ENCODE measurements at regions not wholly inside any gene's neighbourhood (a gene's known extent, or its start where the extent isn't known, plus 50 kb on each side); places are given as distances from the start of the nearest gene placed in this dataset.
A peak's percentile ranks its signal among the peaks of the same experiment; 100 is the strongest.
"Not testable (repeated sequence)": the region's sequence is repeated elsewhere in the genome, so short reads cannot be mapped to it uniquely, and the experiment has no call there.

GRCh38 chr3:170814822-170815221 lies 55.2 kb downstream of the RPL22L1 start:
- no peak for DNase-seq
- Mint-ChIP-seq H3K27me3 (peaks cover 5% of the 10 kb centered on the region), H3K36me3 (ENCODE audit: low read depth) (no peaks in the 10 kb centered on the region), H3K27ac (no peak overlapping the region), H3K4me3 (no peak overlapping the region), H3K4me1 (peaks cover 4% of the 10 kb centered on the region), H3K9me3 (no peaks in the 10 kb centered on the region)
- POLR2A ChIA-PET = no interaction called here
- CTCF ChIA-PET = no interaction called here

DNA sequence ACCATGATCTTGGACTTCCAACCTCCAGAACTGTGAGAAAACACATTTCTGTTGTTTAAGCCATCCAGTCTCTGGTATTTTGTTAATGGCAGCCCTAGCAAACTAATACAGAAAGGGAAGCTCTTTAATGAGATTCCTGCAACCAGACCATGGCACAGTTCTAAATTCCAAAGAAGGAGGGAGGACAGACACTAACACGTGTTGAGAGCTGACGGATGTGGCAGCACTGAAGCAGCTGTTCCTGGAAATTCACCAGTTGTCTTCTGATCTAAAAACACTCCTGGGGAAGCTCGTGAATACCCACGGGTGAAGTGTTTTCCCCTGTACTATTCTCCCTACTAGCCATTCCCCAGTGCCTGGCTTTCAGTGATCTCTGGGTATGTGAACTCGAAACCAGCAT lies 56.7 kb downstream of the RPL22L1 start:
- Mint-ChIP-seq H3K9me3 (no peaks in the 10 kb centered on the region), H3K4me3 (no peak overlapping the region), H3K27me3 (peaks cover 5% of the 10 kb centered on the region), H3K27ac (no peak overlapping the region), H3K4me1 (peaks cover 4% of the 10 kb centered on the region), H3K36me3 (ENCODE audit: low read depth) (no peaks in the 10 kb centered on the region)
- ChIA-PET CTCF (interaction anchor here (1.2 to 5.6 kb wide), 5 partner anchors 11 to 435 kb away, joined by 3 to 120 read pairs (median 14); no protein-coding TSS in a partner anchor), POLR2A (interaction anchor here (1.0 kb wide), 1 partner anchor 57 kb away, joined by 3 read pairs; the partner anchor contains the start of gene RPL22L1)
- no peak for DNase-seq

DNA sequence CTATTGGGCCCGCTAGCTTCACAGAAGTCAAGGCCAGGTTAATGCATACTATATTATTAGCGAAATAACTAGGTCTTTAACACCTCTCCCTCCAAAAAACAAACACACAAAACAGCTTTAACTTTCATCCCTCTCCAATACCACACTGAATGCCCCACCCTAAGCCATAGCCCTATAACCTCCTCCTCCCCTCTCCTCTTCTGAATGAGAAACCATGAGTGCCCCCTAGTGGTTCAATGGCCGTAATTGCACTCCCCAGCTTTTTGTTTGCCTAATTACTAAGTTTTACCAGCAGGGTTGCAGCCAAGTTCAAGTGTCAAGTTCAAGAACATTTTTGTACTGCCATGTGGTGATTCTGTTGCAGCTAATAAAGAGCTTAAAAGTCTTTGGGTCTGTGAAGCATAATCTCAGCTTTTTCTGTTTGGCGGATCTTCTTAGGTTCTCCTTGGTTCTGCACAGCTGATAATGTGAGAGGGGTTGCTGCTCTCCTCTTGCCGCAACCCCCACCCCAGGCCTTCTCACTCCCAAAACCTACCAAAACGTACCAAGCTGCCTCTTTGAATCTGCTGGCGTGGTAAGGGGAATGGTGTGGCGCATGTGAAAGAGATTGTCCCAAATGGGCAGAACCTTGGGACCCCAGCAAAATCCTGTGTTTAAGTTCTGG lies 57.9 kb downstream of the RPL22L1 start:
- ChIA-PET CTCF (interaction anchor here (0.5 to 5.6 kb wide), 39 partner anchors 10 to 1049 kb away, joined by 3 to 120 read pairs (median 3); partner anchors contain the start of genes ACTRT3 and RPL22L1), POLR2A (interaction anchor here (1.0 to 1.9 kb wide), 2 partner anchors 58 kb away, joined by 3 to 6 read pairs; partner anchors contain the start of gene RPL22L1)
- H3K27ac Mint-ChIP-seq = no peak overlapping the region
- no peaks in the 10 kb centered on the region for H3K36me3 Mint-ChIP-seq (ENCODE audit: low read depth)
- H3K4me1 Mint-ChIP-seq = peaks cover 4% of the 10 kb centered on the region
- H3K4me3 Mint-ChIP-seq = no peak overlapping the region
- peaks cover 5% of the 10 kb centered on the region for H3K27me3 Mint-ChIP-seq
- DNase-seq = peak; percentile 68
- H3K9me3 Mint-ChIP-seq = no peaks in the 10 kb centered on the region

DNA sequence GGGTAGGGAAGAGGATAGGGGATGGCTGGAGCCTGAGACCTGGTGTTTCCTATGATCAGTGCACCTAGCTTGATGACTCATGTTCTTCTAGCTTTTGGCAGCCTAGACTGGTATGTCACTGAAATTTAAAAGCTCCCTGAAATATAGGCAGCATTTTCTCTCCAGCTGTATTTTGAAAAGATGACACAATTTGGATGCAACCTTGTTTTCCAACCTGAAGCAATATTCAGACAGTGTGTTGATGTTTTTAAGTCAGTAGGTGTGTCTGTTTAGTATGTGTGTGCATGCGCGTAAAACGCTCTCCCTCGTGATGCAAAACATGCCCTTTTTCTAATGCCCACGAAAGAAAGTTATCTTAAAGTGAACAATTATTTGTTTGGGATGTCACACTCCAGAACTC lies 58.5 kb downstream of the RPL22L1 start:
- ChIA-PET CTCF (interaction anchor here (0.5 to 5.6 kb wide), 37 partner anchors 9 to 1049 kb away, joined by 3 to 120 read pairs (median 3); partner anchors contain the start of genes ACTRT3 and RPL22L1), POLR2A (interaction anchor here (1.9 kb wide), 1 partner anchor 58 kb away, joined by 6 read pairs; the partner anchor contains the start of gene RPL22L1)
- DNase-seq = no peak
- H3K4me3 Mint-ChIP-seq = no peak overlapping the region
- H3K36me3 Mint-ChIP-seq (ENCODE audit: low read depth) = no peaks in the 10 kb centered on the region
- H3K9me3 Mint-ChIP-seq = no peaks in the 10 kb centered on the region
- H3K4me1 Mint-ChIP-seq = peaks cover 4% of the 10 kb centered on the region
- no peak overlapping the region for H3K27ac Mint-ChIP-seq
- peaks cover 5% of the 10 kb centered on the region for H3K27me3 Mint-ChIP-seq

DNA sequence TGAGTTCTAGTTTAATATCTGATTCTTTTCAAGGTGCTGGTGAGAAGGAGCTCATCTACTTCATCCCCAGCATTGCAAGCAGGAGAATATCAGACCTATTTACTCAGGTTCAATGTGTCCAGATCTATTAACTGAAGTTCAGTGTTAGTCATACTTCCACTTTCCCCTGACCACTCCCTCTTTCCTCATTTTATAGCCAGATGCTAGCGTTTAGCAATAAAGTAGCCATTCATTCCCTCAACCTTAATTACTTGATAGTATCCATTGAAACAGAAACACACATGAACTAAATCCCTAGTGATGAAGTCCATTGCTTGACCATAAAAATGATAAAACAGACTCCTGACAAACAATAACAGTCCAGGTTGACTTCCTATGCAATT lies 60.0 kb downstream of the RPL22L1 start:
- DNase-seq = no peak
- H3K27ac Mint-ChIP-seq = no peak overlapping the region
- H3K36me3 Mint-ChIP-seq (ENCODE audit: low read depth) = no peaks in the 10 kb centered on the region
- peaks cover 4% of the 10 kb centered on the region for H3K4me1 Mint-ChIP-seq
- ChIA-PET POLR2A (no interaction called here), CTCF (interaction anchor here (0.6 to 5.6 kb wide), 4 partner anchors 16 to 947 kb away, joined by 3 to 120 read pairs (median 4); no protein-coding TSS in a partner anchor)
- no peaks in the 10 kb centered on the region for H3K9me3 Mint-ChIP-seq
- H3K4me3 Mint-ChIP-seq = no peak overlapping the region
- H3K27me3 Mint-ChIP-seq = peaks cover 5% of the 10 kb centered on the region

- ChIA-PET CTCF (interaction anchor here (0.6 to 5.6 kb wide), 5 partner anchors 17 to 946 kb away, joined by 3 to 120 read pairs (median 3); no protein-coding TSS in a partner anchor), POLR2A (no interaction called here)
Observed at GRCh38 chr3:170809007-170809974, 60.7 kb downstream of the RPL22L1 start.

DNA sequence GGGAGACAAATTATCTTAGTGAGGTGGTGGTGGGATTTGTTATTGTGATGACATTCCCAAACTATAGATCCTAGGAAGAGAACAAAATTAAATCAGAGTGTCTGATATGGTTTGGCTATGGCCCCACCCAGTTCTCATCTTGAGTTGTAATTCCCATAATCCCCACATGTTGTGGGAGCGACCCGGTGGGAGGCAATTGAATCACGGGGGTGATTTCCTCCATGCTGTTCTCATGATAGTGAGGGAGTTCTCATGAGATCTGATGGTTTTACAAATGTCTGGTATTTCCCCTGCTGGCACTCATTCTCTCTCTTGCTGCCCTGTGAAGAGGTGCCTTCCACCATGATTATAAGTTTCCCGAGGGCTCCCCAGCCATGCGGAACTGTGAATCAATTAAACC lies 62.0 kb downstream of the RPL22L1 start:
- no peaks in the 10 kb centered on the region for H3K9me3 Mint-ChIP-seq
- ChIA-PET CTCF (no interaction called here), POLR2A (no interaction called here)
- no peak for DNase-seq
- H3K36me3 Mint-ChIP-seq (ENCODE audit: low read depth) = no peaks in the 10 kb centered on the region
- no peak overlapping the region for H3K4me3 Mint-ChIP-seq
- peaks cover 4% of the 10 kb centered on the region for H3K4me1 Mint-ChIP-seq
- peaks cover 15% of the 10 kb centered on the region for H3K27me3 Mint-ChIP-seq
- H3K27ac Mint-ChIP-seq = no peak overlapping the region

More at GRCh38 chr3:170809007-170809974, 60.7 kb downstream of the RPL22L1 start:
- Mint-ChIP-seq H3K27ac (no peak overlapping the region), H3K36me3 (ENCODE audit: low read depth) (no peaks in the 10 kb centered on the region), H3K27me3 (peaks cover 10% of the 10 kb centered on the region), H3K9me3 (no peaks in the 10 kb centered on the region), H3K4me1 (peaks cover 4% of the 10 kb centered on the region), H3K4me3 (no peak overlapping the region)
- no peak for DNase-seq

GRCh38 chr3:170806676-170807075 lies 63.3 kb downstream of the RPL22L1 start:
- POLR2A ChIA-PET = no interaction called here
- H3K27me3 Mint-ChIP-seq = peaks cover 19% of the 10 kb centered on the region

DNA sequence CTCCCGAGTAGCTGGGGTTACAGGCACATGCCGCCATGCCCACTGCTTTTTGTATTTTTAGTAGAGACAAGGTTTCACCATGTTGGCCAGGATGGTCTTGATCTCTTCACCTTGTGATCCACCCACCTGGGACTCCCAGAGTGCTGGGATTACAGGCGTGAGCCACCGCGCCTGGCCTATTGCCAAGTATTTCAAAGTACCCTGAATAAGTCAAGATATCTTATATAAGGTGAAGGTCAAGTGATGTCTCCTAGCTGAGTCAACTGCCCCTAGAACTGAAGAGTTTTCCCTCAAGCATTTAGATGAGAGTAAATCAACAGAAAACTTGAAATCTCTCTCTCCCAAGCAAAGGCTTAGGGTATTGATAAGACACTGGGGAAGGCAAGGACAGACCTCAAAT lies 63.9 kb downstream of the RPL22L1 start:
- Mint-ChIP-seq H3K36me3 (ENCODE audit: low read depth) (no peaks in the 10 kb centered on the region), H3K9me3 (no peaks in the 10 kb centered on the region), H3K4me3 (no peak overlapping the region), H3K4me1 (no peaks in the 10 kb centered on the region), H3K27ac (no peak overlapping the region), H3K27me3 (peaks cover 21% of the 10 kb centered on the region)
- CTCF ChIA-PET = interaction anchor here (0.6 kb wide), 1 partner anchor 497 kb away, joined by 3 read pairs; no protein-coding TSS in a partner anchor
- DNase-seq = no peak
- POLR2A ChIA-PET = no interaction called here

More at GRCh38 chr3:170806676-170807075, 63.3 kb downstream of the RPL22L1 start:
- H3K9me3 Mint-ChIP-seq = no peaks in the 10 kb centered on the region
- H3K4me1 Mint-ChIP-seq = peaks cover under 1% of the 10 kb centered on the region
- DNase-seq = no peak
- H3K4me3 Mint-ChIP-seq = no peak overlapping the region
- H3K27ac Mint-ChIP-seq = no peak overlapping the region
- no peaks in the 10 kb centered on the region for H3K36me3 Mint-ChIP-seq (ENCODE audit: low read depth)
- CTCF ChIA-PET = no interaction called here

DNA sequence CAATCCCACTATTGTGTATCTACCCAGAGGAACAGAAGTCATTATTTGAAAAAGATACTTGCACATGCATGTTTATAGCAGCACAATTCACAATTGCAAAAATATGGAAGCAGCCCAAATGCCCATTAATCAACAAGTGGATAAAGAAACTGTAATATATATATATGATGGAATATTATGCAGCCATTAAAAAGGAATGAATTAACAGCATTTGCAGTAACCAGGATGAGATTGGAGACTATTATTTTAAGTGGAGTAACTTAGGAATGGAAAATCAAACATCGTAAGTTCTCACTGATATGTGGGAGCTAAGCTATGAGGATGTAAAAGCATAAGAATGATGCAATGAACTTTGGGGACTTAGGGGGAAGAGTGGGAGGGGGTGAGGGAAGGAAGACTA lies 64.7 kb downstream of the RPL22L1 start:
- H3K4me3 Mint-ChIP-seq; H3K27ac Mint-ChIP-seq; POLR2A ChIA-PET; CTCF ChIA-PET; H3K36me3 Mint-ChIP-seq (ENCODE audit: low read depth); H3K4me1 Mint-ChIP-seq; H3K9me3 Mint-ChIP-seq; DNase-seq: not testable (repeated sequence)
- peaks cover 22% of the 10 kb centered on the region for H3K27me3 Mint-ChIP-seq

GRCh38 chr3:170804634-170805033 lies 65.4 kb downstream of the RPL22L1 start:
- H3K4me1 Mint-ChIP-seq; DNase-seq; H3K9me3 Mint-ChIP-seq; H3K36me3 Mint-ChIP-seq (ENCODE audit: low read depth); H3K4me3 Mint-ChIP-seq; CTCF ChIA-PET; H3K27ac Mint-ChIP-seq; POLR2A ChIA-PET: not testable (repeated sequence)
- peaks cover 26% of the 10 kb centered on the region for H3K27me3 Mint-ChIP-seq

- no peaks in the 10 kb centered on the region for H3K9me3 Mint-ChIP-seq
- CTCF ChIA-PET = interaction anchor here (3.3 kb wide), 1 partner anchor 8 kb away, joined by 12 read pairs; no protein-coding TSS in a partner anchor
- H3K27ac Mint-ChIP-seq = no peak overlapping the region
- no peaks in the 10 kb centered on the region for H3K36me3 Mint-ChIP-seq (ENCODE audit: low read depth)
- no peaks in the 10 kb centered on the region for H3K4me1 Mint-ChIP-seq
- peaks cover 28% of the 10 kb centered on the region for H3K27me3 Mint-ChIP-seq
- POLR2A ChIA-PET = no interaction called here
- H3K4me3 Mint-ChIP-seq = no peak overlapping the region
- no peak for DNase-seq
Observed at GRCh38 chr3:170804078-170804477, 65.9 kb downstream of the RPL22L1 start.

All from activated CD4-positive, alpha-beta memory T cell treated with anti-CD3 and anti-CD28 coated beads, Interleukin-2, amount 10 ng/mL, durations not matched to agents 7 days and 5 days (primary cell).